ENCODE measurements at regions not wholly inside any gene's neighbourhood (a gene's known extent, or its start where the extent isn't known, plus 50 kb on each side); places are given as distances from the start of the nearest gene placed in this dataset.

DNA sequence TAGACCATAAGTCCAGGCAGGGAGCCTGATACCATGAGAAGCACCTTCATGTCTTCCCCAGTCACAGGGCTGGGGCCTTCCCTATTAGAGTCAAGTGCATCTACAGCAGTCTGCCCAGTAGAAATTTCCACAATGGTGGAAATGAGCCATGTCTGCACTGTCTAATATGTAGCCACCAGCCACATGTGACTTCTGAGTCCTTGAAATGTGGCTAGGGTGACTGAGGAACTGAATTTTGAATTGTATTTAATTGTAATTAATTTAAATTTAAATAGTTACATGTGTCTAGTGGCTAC is 300.2 kb downstream of the CLIC5 start:
- no peaks in the 10 kb centered on the region for H3K36me3 ChIP-seq (ENCODE audit: control insufficient read depth, insufficient read depth, low read length)
- no peak overlapping the region for H3K56ac ChIP-seq (ENCODE audit: extremely low read depth, insufficient read depth, low read length)
- H3K79me1 ChIP-seq (ENCODE audit: low read depth in 1 of 2, low read length in 2 of 2): no peaks in the 10 kb centered on the region
- no peak overlapping the region for H3K27ac ChIP-seq (ENCODE audit: insufficient read depth, low read length)
- H3K9ac ChIP-seq (ENCODE audit: low read depth, low read length): no peak overlapping the region
- peak overlapping the region; percentile 57; the same call in 1 of the 2 replicates for H3K14ac ChIP-seq (replicated peaks; ENCODE audit: low read depth, low read length)
- peak overlapping the region; percentile 75 for H3K4ac ChIP-seq (ENCODE audit: low read depth, low read length)
- BruUV-seq (replicated peaks): no TSS peak
- H2AK5ac ChIP-seq (ENCODE audit: low read depth, low read length): peak overlapping the region; percentile 63; the same call in 1 of the 2 replicates
- H3K4me2 ChIP-seq (ENCODE audit: low read depth, low read length): no peak overlapping the region
- peak overlapping the region in 1 of 2 experiments; percentile 90; a peak in 1 of 4 replicates for H4K8ac ChIP-seq (ENCODE audit: low read depth in 2 of 2, low read length in 2 of 2)
- peak overlapping the region; percentile 10; the same call in 2 of the 3 replicates for H2BK15ac ChIP-seq (ENCODE audit: low read depth, low read length)
- POLR2A ChIA-PET (ENCODE audit: unreplicated experiment): no interaction called here
- TF ChIP-seq CTCF (conservative IDR thresholded peaks at IDR 0.05; ENCODE audit: low read depth, low read length) (no peak), NFE2L2 (IDR thresholded peaks at IDR 0.05; ENCODE audit: low read depth, low read length) (no peak), BHLHE40 (IDR thresholded peaks at IDR 0.05; ENCODE audit: low read depth, low read length) (no peak)
- H4K91ac ChIP-seq (ENCODE audit: insufficient read depth, low read depth, low read length): peak overlapping the region; percentile 86
- H2BK5ac ChIP-seq (ENCODE audit: low read depth, low read length, poor library complexity, severe bottlenecking): no peak overlapping the region
- H3K9me1 ChIP-seq (ENCODE audit: insufficient read depth, low read length): peaks cover 10% of the 10 kb centered on the region
- H3K9me3 ChIP-seq (ENCODE audit: control insufficient read depth, insufficient read depth, low read length): no peaks in the 10 kb centered on the region
- CTCF ChIA-PET: interaction anchor here (1.1 to 1.6 kb wide), 3 partner anchors 10 to 224 kb away, joined by 4 to 6 read pairs (median 4); no protein-coding TSS in a partner anchor
- H2AK9ac ChIP-seq (replicated peaks; ENCODE audit: low read depth, low read length, poor library complexity): no peak overlapping the region
- in situ Hi-C loops (cut with MboI; ENCODE audit: low sequenced_read_pairs): loop anchor here (10.0 to 25.0 kb wide), 3 partner anchors 628 to 1228 kb away; no protein-coding TSS in a partner anchor
- dilution Hi-C loops (cut with HindIII; ENCODE audit: low sequenced_read_pairs, unreplicated experiment): no loop called here
- H2BK120ac ChIP-seq (ENCODE audit: low read depth, low read length): peak overlapping the region; percentile 96
- no peaks in the 10 kb centered on the region for H4K20me1 ChIP-seq (ENCODE audit: insufficient read depth, low read length)
- no peaks in the 10 kb centered on the region for H3K27me3 ChIP-seq (ENCODE audit: control insufficient read depth, insufficient read depth, low read length)
- H3K23ac ChIP-seq (ENCODE audit: low read depth, low read length): 0 out of 2 replicates have a peak overlapping the region, but pooled peaks have one; percentile 54
- no peak for ATAC-seq (ENCODE audit: low read depth)
- intact Hi-C loops (cut with micrococcal nuclease): loop anchor here (2.0 to 10.0 kb wide), 4 partner anchors 337 to 1241 kb away; no protein-coding TSS in a partner anchor
- H3K4me3 ChIP-seq (ENCODE audit: insufficient read depth, low read depth, low read length): no peak overlapping the region
- H2BK20ac ChIP-seq (ENCODE audit: low read depth, low read length): peak overlapping the region; percentile 91
- no peak overlapping the region for H3K18ac ChIP-seq (ENCODE audit: low read depth, low read length)
- no peak overlapping the region for H2AFZ ChIP-seq (replicated peaks; ENCODE audit: low read length, poor library complexity)
- H4K5ac ChIP-seq (ENCODE audit: low read depth, low read length): no peak overlapping the region
- peaks cover 15% of the 10 kb centered on the region for H3K4me1 ChIP-seq (ENCODE audit: control insufficient read depth, insufficient read depth, low read length)
- no peak for DNase-seq
